ENCODE measurements at regions not wholly inside any gene's neighbourhood (a gene's known extent, or its start where the extent isn't known, plus 50 kb on each side); places are given as distances from the start of the nearest gene placed in this dataset.

GRCh38 chr5:171581781-171582180 is 162.3 kb downstream of the FGF18 start:
- DNase-seq: no peak

DNA sequence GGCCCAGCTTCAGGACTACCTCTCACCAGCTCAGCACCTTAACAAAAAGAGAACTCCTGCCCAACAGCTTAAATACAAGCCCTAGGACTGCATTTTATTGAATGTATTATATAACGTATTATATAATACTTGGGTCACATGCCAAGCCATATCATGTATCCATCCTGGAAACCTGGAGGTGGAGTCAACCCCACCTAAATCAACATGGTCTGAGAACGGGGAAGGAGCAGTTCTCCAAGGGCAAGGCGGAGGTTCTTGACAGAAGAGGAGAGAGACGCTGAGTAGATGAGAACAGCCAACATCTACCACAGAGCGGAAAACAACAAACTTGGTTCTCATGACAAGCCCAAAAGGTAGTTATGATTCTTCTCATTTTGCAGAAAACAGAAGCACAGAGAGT is 163.4 kb downstream of the FGF18 start:
- DNase-seq: no peak

- no peak for DNase-seq
These were observed 166.5 kb downstream of the FGF18 start for GRCh38 chr5:171585981-171586380.

GRCh38 chr5:171586436-171586835 is 167.0 kb downstream of the FGF18 start:
- DNase-seq: no peak

DNA sequence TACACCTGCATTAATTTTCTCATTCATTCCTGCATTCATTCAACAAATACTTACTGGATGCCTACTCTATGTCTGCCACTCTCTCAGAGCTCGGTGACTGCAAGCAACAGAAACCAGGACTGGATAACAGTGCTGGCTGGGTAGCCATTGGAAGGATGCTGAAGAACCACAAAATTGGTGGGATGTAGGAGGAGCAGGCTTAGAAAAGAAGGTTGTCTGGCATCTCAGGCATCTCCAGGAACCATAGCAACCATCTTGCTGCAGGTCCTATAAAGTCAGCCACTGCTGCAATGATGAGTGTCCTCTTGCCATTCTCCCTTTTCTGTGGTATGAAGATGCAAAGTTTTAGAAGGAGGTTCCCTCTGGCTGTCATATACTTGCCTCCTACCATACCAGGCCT is 168.6 kb downstream of the FGF18 start:
- DNase-seq: no peak

DNA sequence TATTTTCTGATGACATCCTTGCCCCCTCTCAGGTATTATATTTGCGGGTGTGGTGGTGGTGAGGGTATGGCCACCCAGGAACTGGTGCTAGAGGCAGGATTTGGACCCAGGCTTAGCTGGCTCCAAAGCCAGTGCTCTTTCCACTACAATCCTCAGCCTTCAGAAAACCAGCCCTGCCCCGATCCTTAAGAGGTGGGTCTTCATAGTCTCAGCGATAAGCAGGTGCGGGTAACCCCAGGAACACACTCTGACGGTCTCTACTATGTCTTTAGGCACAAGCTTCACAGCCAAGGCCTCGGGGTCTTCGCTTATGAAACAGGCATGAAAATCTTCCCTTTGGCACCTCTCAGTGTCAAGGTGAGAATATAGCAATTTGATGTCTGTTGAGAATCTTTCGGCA is 169.3 kb downstream of the FGF18 start:
- no peak for DNase-seq

DNA sequence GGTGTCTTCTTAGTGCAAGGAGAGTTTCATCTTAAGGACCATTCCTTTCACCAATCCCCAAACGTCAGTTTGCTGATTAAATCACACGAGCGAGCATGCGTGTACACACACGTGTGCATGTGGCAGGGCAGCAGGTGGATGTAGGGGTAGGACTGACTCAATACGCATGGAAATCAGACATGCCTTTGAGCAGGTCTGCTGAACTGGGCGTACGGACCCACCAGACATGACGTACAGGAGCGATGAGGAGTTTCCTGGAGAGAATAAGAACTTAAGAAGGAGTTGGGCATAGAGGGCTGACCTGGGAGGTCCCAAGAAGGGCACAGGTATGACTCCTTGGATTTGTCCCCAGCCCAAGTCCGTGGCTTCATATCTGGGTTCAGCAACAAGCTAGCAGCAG is 170.0 kb downstream of the FGF18 start:
- no peak for DNase-seq

DNA sequence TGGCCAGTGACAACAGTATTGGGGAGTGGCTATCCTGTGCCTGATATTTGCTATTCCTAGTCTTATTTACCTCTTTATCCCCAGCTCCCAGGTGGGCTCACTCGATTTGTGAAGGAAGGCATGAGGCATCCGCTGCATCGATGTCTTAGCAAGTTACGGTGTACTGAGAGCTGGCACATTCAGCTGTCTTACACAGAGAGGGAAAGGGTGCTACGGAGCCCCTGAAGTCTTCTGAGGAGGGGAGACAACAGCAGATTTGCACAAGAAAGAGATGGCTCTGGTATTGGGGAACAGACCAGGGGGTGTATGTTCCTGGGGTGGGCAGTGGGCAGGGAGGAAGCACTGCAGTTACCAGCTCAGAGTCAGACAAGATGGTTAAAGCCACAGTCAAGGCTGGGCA is 172.6 kb downstream of the FGF18 start:
- no peak for DNase-seq

DNA sequence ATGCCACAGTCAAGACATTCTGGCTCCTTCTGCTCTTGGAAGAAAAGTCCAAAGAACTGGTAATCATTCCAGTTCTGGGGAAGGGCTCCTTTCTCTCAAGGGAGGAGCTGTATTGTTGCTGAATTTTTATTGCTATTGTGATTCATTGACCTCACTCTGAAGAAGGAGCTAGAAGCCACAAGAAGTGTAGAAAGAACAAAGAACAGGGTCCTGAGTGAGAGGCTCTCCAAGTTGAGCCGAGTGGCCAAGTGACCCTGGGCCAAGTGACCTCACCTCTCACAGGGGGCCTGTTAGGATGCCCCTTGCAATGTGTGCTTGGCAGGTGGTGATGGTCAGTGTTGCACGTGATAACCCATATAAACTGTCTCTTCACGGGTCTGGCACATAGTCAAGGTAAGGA is 173.3 kb downstream of the FGF18 start:
- DNase-seq: no peak

- no peak for DNase-seq
These were observed 174.0 kb downstream of the FGF18 start for GRCh38 chr5:171593401-171593800.

- no peak for DNase-seq
These were observed 174.5 kb downstream of the FGF18 start for GRCh38 chr5:171593976-171594375.

DNA sequence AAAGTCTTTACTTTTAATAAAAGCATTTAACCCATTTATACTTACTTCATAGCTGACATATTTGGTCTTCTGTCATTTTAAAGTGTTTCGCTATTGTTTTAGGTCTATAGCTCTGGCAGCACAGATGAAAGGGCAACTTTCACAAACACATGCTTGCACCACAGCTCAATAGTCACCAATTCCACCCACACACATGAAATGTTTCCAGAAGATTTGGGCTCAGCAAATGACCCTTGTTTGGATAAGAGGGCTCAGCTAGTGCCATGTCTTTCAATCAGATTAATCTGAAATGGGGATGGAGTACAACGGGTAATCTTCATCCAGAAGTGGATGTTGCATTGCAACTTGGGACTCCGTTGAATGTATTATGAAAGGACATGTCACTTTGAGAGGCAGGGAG is 176.0 kb downstream of the FGF18 start:
- DNase-seq: no peak

DNA sequence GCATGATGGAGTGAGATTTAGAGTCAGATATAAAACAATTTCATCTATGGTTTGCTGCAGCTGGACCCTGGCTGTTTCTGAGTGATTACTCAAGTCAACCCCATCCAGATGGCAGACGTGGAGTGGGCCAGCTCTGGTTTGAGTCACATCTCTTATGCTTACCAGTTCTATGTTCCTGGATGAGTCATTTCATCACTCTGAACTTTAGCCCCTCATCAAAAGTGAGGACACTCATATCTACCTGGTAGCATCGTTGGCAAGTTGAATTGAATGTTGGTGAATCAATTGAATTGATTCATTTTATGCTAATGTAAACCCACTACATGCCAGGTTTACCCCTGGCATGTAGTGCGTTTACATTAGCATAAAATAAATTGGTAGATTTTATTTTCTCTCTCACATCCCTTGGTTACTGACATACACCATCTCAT is 176.4 kb downstream of the FGF18 start:
- DNase-seq: no peak

DNA sequence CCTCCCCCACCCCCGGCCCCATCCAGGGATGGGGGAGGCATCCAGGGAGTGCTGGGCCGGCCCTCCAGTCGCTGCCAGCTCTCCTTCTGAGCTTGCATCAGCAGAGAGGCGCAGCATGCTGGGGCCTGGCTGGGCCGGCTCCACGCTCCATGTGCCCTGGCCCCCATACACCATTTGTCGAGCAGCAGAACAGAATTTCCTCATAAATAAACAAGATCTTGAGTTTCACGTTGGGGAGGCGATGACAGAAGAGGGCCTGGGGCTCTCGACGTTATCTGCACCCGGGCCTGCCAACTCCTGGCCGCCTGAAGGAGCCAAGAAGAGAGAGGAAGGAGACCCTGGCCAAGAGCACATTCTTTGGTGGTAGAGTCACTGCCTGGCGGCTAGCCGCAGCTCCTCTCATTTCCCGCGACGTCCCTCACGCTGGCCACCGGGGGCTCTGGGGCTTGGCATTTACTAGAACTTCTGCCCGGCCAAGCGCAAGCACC is 177.0 kb downstream of the FGF18 start:
- DNase-seq: no peak

- DNase-seq: no peak
These were observed 178.6 kb downstream of the FGF18 start for GRCh38 chr5:171597946-171598640.

- no peak for DNase-seq
These were observed 179.2 kb downstream of the FGF18 start for GRCh38 chr5:171598641-171599152.

DNA sequence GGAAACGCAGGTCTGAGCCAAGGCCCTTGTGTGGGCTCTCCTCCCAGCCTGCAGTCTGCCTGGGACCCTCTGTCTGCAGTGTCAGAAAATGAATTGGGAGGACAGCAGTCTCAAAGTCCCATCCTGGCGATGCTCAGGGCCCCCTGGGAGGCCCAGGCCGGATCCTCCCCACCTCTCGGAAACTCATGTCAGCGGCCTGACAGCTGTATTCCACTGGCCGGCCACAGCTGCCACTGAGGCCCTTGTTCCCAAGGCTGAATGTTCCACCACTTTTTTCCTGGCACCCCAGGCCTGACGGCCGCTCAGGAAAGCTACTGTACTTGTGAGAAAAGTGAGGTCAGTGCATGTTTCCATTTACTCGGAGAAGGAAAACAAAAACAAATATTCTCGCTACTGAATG is 180.0 kb downstream of the FGF18 start:
- DNase-seq: no peak

- DNase-seq: no peak
These were observed 180.6 kb downstream of the FGF18 start for GRCh38 chr5:171599957-171600612.

DNA sequence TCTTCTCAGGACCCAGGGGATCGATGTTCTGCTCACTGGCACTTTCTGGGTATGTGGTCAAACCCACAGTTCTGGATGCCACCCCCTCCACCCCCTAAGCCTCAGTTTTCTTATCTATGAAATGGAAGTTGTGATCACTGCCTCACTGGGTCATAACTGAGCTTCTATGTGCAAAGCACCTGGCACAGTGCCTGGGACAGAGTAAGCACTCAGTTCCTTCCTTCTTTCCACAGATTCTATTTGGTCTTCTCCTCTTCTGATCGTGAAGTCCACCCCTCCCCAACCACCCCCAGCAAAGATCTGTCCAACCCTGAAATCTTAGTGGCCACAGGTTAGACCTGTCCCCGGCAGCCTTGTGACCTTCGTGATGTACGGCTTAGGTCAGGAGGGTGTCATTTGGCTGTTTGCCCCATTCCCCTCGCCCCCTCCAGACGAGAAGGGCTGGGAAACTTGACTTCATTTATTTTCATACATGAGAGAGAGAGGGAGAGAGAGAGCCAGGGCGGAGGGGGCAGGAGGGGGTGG is 181.4 kb downstream of the FGF18 start:
- DNase-seq: no peak

DNA sequence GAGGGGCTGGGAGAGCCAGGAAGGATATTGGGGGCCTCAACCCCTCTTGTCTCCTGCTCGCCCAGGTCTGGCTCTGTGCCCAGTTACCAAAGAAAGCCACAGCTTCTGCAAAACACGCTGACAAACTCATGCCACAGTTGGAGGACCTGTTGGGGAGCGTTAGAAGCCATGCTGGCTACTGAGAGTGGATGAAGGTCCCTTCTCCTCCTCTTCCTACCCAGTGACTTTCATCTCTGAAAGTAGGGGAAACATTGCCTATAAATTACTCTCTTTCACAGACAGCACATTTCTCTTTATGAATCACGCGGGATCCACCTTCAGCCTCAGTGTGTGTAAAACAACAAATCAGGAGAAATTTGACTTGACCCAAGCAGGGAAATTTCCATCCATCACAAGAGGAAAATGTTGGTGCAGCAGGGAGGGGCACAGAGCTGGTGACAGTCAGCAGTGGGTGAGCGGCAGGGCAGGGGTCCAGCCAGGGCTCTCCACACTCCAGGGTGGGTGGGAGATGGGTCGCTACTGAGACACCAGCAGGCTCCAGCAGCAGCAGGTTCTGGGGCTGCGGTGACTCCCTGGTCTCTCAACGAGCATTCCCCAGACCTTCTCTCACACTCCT is 181.9 kb downstream of the FGF18 start:
- DNase-seq: peak in 1 of 2 donors; percentile 8

DNA sequence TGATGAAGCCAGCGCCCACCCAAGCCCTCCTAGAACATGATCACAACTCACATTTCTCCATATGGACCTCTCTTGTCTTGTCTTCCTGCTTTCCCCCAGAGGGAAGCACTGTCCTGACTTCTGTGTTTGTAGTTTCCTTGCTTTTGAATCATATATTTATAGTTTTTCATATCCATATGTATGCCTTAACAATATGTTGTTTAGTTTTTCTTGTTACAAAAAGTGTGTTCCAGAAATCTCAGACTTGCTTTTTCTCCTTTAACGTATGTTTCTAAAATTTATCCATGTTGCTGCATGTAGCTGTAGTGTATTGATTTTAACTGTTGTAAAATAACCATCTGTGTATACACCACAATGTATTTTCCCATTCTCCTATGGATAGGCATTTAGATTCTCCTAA is 182.0 kb upstream of the SMIM23 start:
- no peak for DNase-seq

DNA sequence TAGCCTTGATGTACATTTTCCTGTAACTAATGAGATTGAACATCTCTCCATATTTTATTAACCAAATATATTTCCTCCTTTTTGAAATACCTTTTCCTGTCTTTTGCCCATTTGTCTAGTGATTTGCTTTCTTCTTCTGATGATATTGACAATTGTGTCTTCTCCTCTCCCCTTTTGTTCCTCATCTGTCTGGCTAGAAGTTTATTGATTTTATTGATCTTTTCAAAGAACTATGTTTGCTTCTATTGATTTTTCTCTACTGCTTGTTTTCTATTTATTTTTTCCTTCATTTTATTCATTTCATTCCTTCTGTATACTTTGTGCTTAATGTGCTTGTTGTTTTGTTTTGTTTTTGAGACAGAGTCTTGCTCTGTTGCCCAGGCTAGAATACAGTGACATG is 181.4 kb upstream of the SMIM23 start:
- DNase-seq: no peak

DNA sequence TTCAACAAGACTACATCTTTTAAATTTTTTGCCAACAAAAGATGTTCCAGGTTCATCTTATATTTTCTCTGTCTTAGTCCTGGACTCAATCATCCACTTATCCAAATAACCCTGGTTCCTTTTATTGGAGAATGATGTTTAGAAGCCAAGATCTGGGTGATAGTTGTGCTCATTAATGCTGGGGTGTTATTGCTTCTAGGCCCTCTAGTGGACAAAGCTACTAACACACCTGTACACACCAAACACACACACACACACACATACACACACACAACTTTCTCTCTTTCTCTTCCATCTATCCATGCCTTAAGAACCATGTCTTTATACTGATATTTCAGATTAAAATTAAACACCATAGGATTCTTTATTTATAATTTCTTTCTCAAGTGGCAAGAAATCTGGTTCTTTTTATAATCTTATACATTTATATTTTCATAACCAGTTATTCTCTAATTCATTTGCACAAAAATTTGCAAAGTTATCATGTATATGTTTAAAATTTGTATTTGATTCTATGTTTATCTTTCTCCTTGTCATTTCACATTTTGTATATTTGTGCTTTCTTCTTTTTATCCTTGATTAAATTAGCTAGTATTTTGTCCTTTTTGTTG is 179.1 kb upstream of the SMIM23 start:
- no peak for DNase-seq

All from hippocampal formation (tissue), 2 donors.